ENCODE measurements at regions not wholly inside any gene's neighbourhood (a gene's known extent, or its start where the extent isn't known, plus 50 kb on each side); places are given as distances from the start of the nearest gene placed in this dataset.

- TF ChIP-seq POLR2A (IDR thresholded peaks at IDR 0.05): no peak
- TF ChIP-seq CTCF (IDR thresholded peaks at IDR 0.05): no peak
Measured at GRCh38 chr21:28704746-28705145, 287.9 kb downstream of the LTN1 start.
